Tibial nerve (tissue), 3 donors: ENCODE measurements at regions not wholly inside any gene's neighbourhood (a gene's known extent, or its start where the extent isn't known, plus 50 kb on each side); places are given as distances from the start of the nearest gene placed in this dataset.

ENCODE experiments used
- EP300 ChIP-seq, 2 donors: sonication (generic); formaldehyde crosslinking; IDR thresholded peaks; one replicate each; pipeline ENCODE4 v1.6.1; 2017; ENCODE audit warnings: antibody characterized with exemption in 2 of 2, mild to moderate bottlenecking in 1 of 2
- POLR2A ChIP-seq, 2 donors: fragments of 450-650 bp; IDR thresholded peaks; one replicate each; pipeline ENCODE4 v1.6.1; 2017; ENCODE audit warnings: antibody characterized with exemption in 2 of 2, mild to moderate bottlenecking in 2 of 2, moderate library complexity in 2 of 2

- no peak for TF ChIP-seq EP300 (IDR thresholded peaks at IDR 0.05)
- no peak for TF ChIP-seq POLR2A (IDR thresholded peaks at IDR 0.05)
Observed at GRCh38 chr13:81350056-81350455, 1009.1 kb upstream of the SPRY2 start.
